HG02678 (cell line): ENCODE measurements at regions not wholly inside any gene's neighbourhood (a gene's known extent, or its start where the extent isn't known, plus 50 kb on each side); places are given as distances from the start of the nearest gene placed in this dataset.

Experiments
- ATAC-seq: cut with Tn5 transposase; IDR thresholded peaks from one replicate; pipeline ENCODE4 v1.9.1; 2021; ENCODE audit warnings: mild to moderate bottlenecking, moderate library complexity; ENCODE audit not compliant: unreplicated experiment

DNA sequence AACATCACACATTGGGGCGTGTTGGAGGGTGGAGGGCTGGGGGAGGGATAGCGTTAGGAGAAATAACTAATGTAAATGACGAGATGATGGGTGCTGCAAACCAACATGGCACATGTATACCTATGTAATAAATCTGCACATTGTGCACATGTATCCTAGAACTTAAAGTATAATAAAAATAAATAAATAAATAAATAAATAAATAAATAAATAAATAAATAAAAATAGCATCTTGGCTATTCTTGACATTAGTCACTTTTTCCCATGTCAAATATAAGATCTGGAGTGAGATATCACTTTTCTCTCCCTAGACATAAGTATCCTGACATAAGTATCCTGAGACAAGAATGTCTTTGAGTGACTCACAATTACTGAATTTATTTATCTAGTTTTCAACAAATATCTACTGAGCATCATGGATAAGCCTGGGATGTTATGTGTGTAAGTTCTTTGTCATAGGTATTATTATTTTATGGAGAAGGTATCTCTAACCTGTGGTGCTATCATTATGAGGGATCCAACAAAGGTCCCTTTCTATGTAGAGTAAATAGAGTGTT, 691.3 kb downstream of the SORCS1 start:
- ATAC-seq: no peak

DNA sequence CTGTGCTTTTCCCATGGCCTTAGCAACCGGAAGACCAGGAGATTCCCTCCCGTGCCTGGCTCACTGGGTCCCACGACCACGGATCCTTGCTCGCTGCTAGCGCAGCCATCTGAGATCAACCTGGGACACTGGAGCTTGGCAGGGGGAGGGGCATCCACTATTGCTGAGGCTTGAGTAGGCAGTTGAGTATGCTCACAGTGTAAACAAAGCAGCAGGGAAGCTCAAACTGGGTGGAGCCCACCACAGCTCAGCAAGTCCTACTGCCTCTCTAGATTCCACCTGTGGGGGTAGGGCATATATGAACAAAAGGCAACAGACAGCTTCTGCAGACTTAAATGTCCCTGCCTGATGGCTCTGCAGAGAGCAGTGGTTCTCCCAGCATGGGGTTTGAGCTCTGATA, 697.0 kb downstream of the SORCS1 start:
- no peak for ATAC-seq

DNA sequence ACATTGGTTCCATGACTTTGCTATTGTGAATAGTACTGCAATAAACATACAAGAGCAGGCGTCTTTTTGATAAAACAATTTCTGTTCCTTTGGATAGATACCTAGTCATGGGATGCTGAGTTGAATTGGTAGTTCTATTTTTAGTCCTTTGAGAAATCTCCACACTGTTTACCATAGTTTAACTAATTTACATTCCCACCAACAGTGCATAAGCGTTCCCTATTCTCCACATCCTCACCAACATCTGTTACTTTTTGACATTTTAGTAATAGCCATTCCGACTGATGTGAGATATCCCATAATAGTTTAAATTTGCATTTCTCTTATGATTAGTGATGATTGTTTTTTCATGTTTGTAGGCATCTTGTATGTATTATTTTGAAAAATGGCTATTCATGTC, 707.0 kb downstream of the SORCS1 start:
- no peak for ATAC-seq

- ATAC-seq: no peak
These were observed 710.3 kb downstream of the SORCS1 start for GRCh38 chr10:106454233-106454632.

GRCh38 chr10:106450966-106451365, 713.5 kb downstream of the SORCS1 start:
- ATAC-seq: no peak

DNA sequence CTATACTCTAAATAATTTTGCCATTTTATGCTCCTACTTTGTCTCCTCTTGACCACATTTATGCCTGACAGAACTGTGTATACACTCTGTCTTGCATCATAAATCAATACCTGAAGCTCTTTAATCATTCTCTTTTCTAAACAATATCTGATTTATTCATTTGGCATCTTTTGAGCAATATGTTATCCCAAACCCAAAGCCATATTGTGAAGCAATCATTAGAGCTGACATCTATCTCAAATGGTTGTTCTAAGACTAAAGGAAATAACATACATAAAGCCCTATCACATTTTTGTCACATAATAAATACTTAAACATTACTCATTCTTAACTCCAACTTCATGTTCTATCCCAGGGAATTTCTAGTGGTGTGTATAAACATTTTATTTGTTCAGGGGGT, 717.6 kb downstream of the SORCS1 start:
- ATAC-seq: no peak

- no peak for ATAC-seq
These were observed 722.3 kb downstream of the SORCS1 start for GRCh38 chr10:106442223-106442622.

DNA sequence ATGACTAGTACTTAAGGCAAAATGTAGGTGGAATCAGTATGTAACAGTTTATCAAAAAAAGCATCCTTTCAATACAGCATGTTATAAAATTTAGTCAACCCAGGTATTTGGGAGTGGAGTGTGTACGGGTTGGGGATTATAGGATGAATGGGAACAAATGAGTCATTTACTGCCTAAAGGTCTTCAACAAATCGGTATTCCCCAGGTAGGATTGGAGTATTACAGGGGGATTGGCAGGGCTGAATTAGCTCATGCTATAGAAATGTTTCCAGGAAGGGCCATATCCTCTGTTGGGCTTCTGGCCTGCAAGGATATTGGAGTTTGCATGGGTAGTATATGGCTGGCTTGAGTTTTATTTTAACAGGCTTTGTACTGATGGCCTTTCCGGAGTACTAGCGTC, 723.7 kb downstream of the SORCS1 start:
- ATAC-seq: no peak

DNA sequence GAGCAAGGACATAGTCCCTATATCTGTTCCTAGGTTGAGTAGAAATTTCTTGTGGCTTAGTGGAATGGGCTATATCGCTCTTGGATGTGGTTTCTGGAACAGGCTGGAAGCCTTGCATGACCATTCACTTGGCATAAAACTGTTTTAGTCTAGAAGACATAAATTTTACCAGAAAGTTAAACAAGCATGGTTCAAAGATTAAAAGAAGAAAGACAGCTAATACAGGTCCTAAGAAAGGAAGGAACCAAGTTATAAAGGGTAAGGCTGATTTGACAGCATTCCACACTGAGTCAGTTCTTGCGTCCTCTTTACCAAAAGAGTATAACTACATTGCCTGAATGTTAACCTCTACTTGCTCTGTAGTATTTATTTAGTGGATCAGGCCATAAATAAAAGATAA, 724.2 kb downstream of the SORCS1 start:
- ATAC-seq: no peak

DNA sequence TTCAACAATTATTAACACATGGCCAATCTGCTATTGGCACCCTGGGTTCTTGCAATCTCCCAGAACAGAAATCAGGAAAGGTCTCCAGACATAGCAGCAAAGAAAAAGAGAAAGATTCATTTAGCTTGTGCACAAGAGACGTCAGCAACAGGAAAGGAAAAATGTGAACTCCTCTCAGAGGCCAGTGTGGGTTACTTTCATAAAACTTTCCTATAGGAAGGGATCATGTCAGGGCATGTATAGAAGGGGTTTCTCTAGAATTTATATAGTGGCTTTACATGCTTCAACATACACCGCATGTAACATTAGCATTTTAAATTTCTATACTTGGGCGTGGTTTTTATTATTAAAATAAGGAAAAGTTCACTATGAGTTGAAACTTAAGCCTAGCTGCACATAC, 725.1 kb downstream of the SORCS1 start:
- ATAC-seq: no peak

- ATAC-seq: no peak
These were observed 726.1 kb downstream of the SORCS1 start for GRCh38 chr10:106438386-106438785.

DNA sequence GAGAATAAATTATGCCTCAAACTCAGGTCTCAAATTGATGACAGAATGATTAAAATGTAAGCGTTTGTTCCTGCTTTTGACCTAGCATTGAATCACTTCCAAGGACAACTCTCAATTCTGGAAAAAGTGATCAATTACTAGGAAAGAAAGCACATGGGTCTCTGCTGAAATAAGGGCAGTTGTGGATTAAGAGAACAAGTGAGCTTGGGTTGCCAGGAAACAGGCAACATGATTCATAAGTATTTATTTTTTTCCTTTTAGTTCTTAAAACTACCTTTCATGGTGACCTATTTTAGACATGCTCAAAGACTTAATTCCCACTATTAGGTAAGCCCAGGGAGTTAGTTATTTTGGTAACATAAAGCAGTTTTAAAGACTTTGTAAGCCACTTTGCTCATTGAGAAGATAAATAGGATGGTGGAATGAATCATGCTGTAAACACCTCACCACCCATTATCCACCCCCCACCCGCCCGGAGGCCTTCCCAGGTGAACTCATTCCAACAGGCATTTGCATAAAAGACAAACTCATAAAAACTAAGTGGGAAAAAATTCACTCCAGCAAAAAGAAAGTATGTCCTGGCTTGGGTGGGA, 728.3 kb downstream of the SORCS1 start:
- no peak for ATAC-seq

GRCh38 chr10:106435081-106435480, 729.4 kb downstream of the SORCS1 start:
- ATAC-seq: no peak

DNA sequence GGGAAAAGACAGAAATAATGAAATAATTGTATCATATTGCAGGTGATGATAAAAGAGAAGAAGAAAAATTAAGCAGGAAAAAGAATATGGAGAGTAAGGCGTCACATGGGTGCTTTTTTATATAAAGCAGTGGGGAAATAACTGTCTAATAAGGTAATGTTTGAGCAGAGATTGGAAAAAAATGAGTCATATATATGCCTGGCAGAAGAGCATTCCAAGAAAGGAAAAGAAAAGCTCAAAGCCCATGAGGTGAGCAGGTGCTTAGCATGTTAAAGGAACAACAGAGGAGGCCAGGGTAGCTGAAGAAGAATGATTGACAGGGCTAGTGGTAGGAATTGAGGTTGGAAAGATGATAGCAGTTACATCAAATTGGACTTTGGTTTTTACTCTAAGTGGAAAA, 739.5 kb downstream of the SORCS1 start:
- no peak for ATAC-seq

- ATAC-seq: no peak
These were observed 740.5 kb downstream of the SORCS1 start for GRCh38 chr10:106424054-106424453.

DNA sequence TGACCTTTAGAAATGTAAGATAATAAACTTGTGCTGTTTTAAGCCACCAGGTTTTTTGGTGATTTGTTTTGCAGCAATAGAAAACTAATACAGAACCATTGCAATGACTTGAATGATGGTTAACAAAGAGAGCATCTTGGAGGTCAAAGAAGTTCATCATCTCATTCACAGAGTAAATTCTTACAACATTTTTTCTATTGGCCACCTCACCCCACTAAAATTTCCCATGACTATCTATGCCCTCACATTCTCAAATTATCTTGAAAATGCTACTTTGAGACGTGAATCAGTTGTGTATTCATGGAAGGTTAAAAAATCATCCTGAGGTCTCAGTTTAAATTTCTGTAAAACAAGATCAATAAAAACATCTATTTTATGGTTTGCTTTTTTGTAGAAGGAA, 754.2 kb downstream of the SORCS1 start:
- ATAC-seq: no peak

DNA sequence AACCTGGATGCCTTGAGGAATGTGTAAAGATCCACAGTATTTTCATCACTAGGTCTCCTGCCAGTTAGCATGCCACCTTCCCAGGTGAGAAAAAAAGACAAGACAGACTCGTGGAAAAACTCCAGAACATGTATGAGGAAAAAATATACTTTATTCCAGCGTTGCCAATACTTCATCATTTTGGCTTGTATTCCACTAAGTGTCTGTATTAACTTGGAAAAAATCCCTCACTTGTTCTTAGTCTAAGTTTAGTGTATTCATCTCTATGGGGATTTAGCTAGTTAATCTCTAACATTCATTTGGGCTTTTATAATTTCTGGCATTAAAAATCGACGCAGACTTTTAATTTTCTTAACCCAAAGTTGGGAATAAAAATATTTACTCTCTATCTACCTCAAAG, 759.4 kb downstream of the SORCS1 start:
- no peak for ATAC-seq

DNA sequence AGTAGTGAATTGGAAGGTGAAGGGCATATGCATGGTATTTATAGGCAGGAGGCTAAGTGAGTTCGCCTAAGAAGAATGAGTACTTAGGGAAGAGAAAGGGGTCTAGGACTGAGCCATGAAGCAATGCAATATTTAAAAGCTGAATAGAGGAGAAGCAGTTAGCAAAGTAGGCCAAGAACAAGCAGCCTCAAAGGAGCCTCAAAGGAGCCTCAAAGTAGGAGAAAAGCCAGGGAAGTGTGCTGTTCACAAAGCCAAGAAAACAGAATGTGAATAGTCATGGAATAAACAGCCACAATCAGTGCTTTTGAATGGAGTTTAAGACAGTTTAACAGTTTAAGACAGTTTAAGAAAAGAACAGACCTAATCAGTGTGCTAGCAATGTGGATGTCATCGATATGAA, 762.0 kb downstream of the SORCS1 start:
- ATAC-seq: no peak

GRCh38 chr10:106401967-106402366, 762.5 kb downstream of the SORCS1 start:
- no peak for ATAC-seq

DNA sequence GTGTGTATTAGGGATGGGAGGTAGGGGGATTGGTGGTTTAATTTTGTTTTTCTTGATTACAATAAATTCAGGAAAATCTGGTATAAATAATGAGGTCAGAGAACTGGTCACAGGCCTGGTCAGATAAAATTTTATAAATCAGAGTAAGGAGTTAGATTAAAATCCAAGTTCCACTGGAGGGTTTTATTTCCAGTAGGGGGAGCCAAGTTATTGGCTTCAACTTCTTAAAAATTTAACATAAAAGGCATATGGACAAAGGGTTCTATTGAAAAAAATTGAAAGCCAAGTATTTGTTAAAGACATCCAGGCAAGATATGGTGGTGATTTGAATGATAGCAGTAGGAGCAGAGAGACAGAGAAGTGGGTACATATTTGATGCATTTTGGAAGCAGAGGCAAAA, 763.3 kb downstream of the SORCS1 start:
- ATAC-seq: no peak

DNA sequence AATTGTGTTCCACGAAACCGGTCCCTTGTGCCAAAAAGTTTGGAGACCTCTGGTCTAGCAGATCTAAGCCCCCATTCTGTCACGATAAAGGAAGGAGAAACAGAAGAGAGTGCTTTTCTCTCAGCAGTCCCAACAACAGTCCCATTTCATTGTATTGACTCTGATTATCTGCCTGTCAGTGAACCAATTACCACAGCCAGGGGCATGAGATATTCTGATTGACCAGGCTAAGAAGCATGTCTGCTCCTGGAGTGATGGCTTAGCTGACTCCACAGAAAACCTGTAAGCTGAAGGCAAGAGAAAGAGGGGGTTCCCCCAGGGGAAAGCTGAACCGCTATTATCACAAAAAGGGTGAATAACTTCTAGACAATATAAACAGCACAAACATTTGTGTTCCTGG, 765.4 kb downstream of the SORCS1 start:
- no peak for ATAC-seq

DNA sequence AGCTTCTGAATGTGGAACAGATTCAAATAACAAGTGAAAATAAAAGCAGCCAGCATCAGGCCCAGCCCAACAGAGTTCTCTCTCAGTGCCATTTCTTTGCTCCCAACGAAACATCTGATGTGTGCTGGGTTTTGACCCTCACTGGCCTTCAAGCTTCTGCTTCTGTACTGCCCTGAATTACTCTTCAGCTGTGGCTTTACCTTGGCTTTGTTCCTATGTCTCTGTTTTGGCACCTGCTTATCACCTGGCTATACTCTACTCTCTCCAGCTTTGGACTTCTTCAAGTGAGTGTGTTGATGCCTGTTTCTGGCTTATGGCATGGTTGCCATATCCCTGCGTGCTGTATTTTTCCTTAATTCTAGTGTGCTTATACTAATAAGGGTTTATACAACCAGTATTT, 768.3 kb downstream of the SORCS1 start:
- ATAC-seq: no peak

DNA sequence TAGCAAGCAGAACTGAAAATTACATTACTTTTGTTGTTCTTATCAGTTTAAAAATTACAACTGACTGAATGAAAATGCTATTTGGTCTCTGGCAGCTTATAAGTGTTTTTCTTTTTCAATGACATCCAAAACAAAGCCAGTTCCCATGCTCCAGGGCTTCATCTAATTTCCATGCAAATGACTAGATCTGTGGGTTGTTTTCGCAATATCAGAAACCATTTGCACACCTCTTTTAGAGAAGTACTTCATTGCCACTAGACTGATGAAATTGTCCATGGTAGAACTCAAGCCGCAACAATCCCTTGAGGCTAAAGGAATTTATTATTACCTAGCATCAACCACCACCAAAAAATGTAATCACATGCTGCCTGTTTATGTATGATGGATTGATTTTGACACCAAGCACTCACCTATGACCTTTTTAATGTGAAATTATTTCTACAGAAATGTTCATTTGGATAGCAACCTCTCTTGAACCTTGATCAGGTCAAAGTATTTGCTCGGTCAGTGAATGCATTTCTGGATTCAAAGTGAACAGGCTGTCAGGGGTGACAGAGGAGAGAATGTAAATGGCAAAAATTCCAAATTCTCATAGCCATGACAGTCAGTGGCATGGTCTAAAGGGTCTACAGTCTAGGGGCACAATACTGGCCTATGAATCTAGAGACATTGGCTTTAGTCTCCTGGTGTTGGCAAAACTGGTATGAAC, 769.3 kb downstream of the SORCS1 start:
- ATAC-seq: no peak
